ENCODE measurements at regions not wholly inside any gene's neighbourhood (a gene's known extent, or its start where the extent isn't known, plus 50 kb on each side); places are given as distances from the start of the nearest gene placed in this dataset.
A peak's percentile ranks its signal among the peaks of the same experiment; 100 is the strongest.
"Not testable (repeated sequence)": the region's sequence is repeated elsewhere in the genome, so short reads cannot be mapped to it uniquely, and the experiment has no call there.

- peaks cover 8 to 18% (median 13%) of the 10 kb centered on the region in 3 donors for H3K4me1 Mint-ChIP-seq
- peaks cover 0 to 19% (median 17%) of the 10 kb centered on the region in 3 donors for H3K27me3 Mint-ChIP-seq
- H3K4me3 Mint-ChIP-seq, result no peak overlapping the region
- H3K9me3 Mint-ChIP-seq, result peaks cover 0 to 2% (median 0%) of the 10 kb centered on the region in 7 donors
- ATAC-seq (ENCODE audit: low read depth in 2 of 2) (no peak), DNase-seq (no peak)
- H3K36me3 Mint-ChIP-seq, result no peaks in the 10 kb centered on the region
- H3K27ac Mint-ChIP-seq, result no peak overlapping the region
These were observed 114.8 kb upstream of the SFSWAP start for GRCh38 chr12:131596115-131596514.

GRCh38 chr12:131597333-131597732 is 113.6 kb upstream of the SFSWAP start:
- Mint-ChIP-seq H3K27ac (no peak overlapping the region), H3K4me3 (no peak overlapping the region), H3K4me1 (peaks cover 8 to 14% (median 13%) of the 10 kb centered on the region in 3 donors), H3K36me3 (no peaks in the 10 kb centered on the region), H3K27me3 (peaks cover 0 to 28% (median 26%) of the 10 kb centered on the region in 3 donors), H3K9me3 (peaks cover 0 to 2% (median 0%) of the 10 kb centered on the region in 7 donors)
- ATAC-seq (ENCODE audit: low read depth in 2 of 2), result no peak
- DNase-seq, result no peak

- Mint-ChIP-seq H3K36me3 (no peaks in the 10 kb centered on the region), H3K27ac (no peak overlapping the region), H3K4me1 (peaks cover 2 to 5% (median 5%) of the 10 kb centered on the region in 3 donors), H3K4me3 (no peak overlapping the region), H3K27me3 (peaks cover 0 to 41% (median 37%) of the 10 kb centered on the region in 3 donors), H3K9me3 (peaks cover 0 to 2% (median 0%) of the 10 kb centered on the region in 7 donors)
- ATAC-seq (ENCODE audit: low read depth in 2 of 2), result no peak
- DNase-seq, result no peak
These were observed 112.2 kb upstream of the SFSWAP start for GRCh38 chr12:131598717-131599116.

DNA sequence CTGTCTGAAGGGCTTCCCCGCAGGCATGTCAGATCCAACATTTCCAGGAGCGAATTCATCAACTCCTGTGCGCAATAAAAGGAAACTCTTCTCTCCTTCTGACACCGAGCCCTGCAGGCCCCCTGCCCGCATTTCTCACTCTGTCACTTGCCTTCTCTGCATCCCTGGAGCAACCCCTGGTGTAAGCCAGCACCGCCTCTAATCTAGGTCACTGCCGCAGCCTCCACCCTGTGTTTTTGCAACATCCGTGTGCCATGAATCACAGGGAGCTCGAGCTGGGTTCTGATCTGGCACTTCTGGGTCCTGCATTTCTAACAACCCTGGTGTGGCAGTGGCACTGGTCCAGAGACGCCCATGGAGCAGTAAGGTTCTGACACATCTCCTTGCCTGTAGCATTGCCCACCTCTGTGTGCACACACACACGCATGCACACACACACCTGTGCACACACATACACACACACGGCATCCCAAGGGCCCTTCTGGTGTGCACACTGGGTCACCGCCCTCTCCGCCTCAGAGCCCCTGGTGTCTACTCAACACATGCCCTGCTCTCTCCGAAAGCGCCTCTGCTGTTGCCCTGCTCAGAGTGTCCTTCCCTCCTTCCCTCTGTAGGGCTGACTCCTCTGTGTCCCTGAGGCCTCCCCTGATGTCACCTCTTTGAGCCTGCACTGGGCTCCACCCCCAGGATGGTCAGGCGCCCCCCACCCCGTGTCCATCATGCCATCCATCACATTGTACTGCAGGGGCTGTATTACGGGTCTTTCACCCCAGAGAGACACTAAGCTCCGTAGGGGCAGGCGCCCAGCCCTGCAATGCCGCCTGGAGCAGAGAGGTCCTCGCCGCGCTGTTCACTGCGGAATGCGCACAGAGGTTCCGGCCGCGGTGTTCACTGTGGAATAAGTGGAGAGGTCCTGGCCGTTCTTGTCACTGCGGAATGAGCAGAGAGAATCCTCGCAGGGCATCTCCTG is 111.4 kb upstream of the SFSWAP start:
- H3K4me1 Mint-ChIP-seq, result peaks cover 9 to 12% (median 9%) of the 10 kb centered on the region in 3 donors
- ATAC-seq (ENCODE audit: low read depth in 2 of 2) (no peak), DNase-seq (no peak)
- H3K27ac Mint-ChIP-seq, result peak overlapping the region in 1 of 6 donors; percentile 39
- H3K4me3 Mint-ChIP-seq, result no peak overlapping the region
- H3K9me3 Mint-ChIP-seq, result peaks cover 0 to 2% (median 0%) of the 10 kb centered on the region in 7 donors
- H3K36me3 Mint-ChIP-seq, result no peaks in the 10 kb centered on the region
- H3K27me3 Mint-ChIP-seq, result peaks cover 0 to 44% (median 42%) of the 10 kb centered on the region in 3 donors

GRCh38 chr12:131600160-131600532 is 110.7 kb upstream of the SFSWAP start:
- H3K27me3 Mint-ChIP-seq, result peaks cover 0 to 51% (median 43%) of the 10 kb centered on the region in 3 donors
- H3K27ac Mint-ChIP-seq, result no peak overlapping the region
- H3K4me3 Mint-ChIP-seq, result no peak overlapping the region
- peaks cover 0 to 2% (median 0%) of the 10 kb centered on the region in 7 donors for H3K9me3 Mint-ChIP-seq
- no peak for DNase-seq
- no peak for ATAC-seq (ENCODE audit: low read depth in 2 of 2)
- H3K4me1 Mint-ChIP-seq, result peaks cover 9 to 19% (median 12%) of the 10 kb centered on the region in 3 donors
- H3K36me3 Mint-ChIP-seq, result no peaks in the 10 kb centered on the region

GRCh38 chr12:131601499-131601898 is 109.4 kb upstream of the SFSWAP start:
- Mint-ChIP-seq H3K4me3 (peak overlapping the region in 1 of 8 donors; percentile 42), H3K4me1 (peaks cover 9 to 25% (median 12%) of the 10 kb centered on the region in 3 donors), H3K27me3 (peaks cover 8 to 64% (median 57%) of the 10 kb centered on the region in 3 donors)
- not testable (repeated sequence) for H3K36me3 Mint-ChIP-seq; DNase-seq; H3K27ac Mint-ChIP-seq; H3K9me3 Mint-ChIP-seq; ATAC-seq (ENCODE audit: low read depth in 2 of 2)

- peak overlapping the region in 4 of 8 donors; percentile 53 to 90 (median 66) for H3K4me3 Mint-ChIP-seq
- no peaks in the 10 kb centered on the region for H3K36me3 Mint-ChIP-seq
- DNase-seq, result no peak
- peak overlapping the region in 1 of 6 donors; percentile 58 for H3K27ac Mint-ChIP-seq
- peaks cover 11 to 75% (median 64%) of the 10 kb centered on the region in 3 donors for H3K27me3 Mint-ChIP-seq
- ATAC-seq (ENCODE audit: low read depth in 2 of 2), result no peak
- peaks cover 12 to 40% (median 17%) of the 10 kb centered on the region in 3 donors for H3K4me1 Mint-ChIP-seq
- H3K9me3 Mint-ChIP-seq, result peaks cover 0 to 2% (median 0%) of the 10 kb centered on the region in 7 donors
These were observed 107.6 kb upstream of the SFSWAP start for GRCh38 chr12:131603106-131603938.

DNA sequence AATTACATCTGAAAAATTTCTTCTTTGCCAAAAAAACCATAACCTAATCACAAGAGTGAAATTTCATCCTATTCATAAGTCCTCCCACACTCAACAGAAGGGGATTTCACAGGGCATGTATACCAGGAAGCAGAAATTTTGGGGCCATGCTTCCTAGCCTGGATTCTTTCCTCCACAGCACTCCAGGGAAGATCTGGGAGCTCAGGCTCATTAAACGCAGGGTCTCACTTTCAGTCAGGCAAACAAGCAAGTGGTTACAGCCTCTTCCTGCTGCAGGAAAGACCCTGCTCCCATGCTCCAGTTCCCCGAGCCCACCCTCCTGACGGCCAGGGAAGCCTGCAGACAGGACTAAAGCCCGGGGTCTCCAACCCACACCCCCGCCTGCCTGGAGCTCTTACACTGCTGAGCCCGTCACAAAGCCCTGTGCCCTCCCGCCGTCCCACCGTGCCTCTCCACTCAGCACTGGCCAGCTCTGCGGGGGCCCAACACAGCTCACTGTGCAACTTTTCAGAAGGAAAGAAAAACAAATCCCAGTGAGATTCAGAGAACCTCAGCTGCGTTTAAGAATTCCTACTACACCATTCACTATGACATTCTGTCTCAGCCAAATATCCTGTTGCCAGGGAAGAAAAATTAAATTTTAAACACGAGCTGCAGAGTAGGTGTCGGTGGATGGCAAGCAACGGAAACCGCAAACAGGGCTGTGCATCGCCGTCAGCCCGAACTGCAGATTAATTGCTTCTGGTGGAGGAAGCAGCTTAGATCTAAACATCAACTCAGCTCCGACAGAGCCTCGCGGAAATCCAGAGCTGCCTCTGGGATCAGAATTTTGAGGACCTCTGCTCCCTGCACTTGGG is 106.7 kb upstream of the SFSWAP start:
- Mint-ChIP-seq H3K27ac (peak overlapping the region in 1 of 6 donors; percentile 58), H3K4me1 (peaks cover 7 to 44% (median 21%) of the 10 kb centered on the region in 3 donors), H3K27me3 (peaks cover 11 to 71% (median 60%) of the 10 kb centered on the region in 3 donors), H3K36me3 (no peaks in the 10 kb centered on the region), H3K9me3 (peaks cover 0 to 2% (median 0%) of the 10 kb centered on the region in 7 donors), H3K4me3 (peak overlapping the region in 7 of 8 donors; percentile 23 to 90 (median 55))
- ATAC-seq (ENCODE audit: low read depth in 2 of 2), result peak; percentile 54 to 73
- DNase-seq, result no peak

DNA sequence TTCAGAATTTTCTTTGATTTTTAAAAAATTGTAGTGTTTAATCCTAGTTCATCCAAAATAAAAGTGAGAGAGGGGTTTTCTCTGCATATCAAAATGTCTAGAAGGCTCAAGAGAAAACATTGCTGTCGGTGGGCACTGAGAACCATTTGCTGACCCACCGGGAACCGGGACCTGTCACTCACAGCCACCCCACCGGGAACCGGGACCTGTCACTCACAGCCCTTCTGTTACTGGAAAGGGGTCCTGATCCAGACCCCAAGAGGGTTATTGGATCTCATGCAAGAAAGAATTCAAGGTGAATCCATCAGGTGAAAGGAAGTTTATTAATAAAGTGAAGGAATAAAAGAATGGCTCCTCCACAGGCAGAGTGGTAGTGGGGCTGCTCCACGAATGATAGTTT is 106.0 kb upstream of the SFSWAP start:
- ATAC-seq (ENCODE audit: low read depth in 2 of 2), result no peak
- no peak for DNase-seq
- Mint-ChIP-seq H3K4me1 (peaks cover 7 to 47% (median 21%) of the 10 kb centered on the region in 3 donors), H3K9me3 (peaks cover 0 to 2% (median 0%) of the 10 kb centered on the region in 7 donors), H3K4me3 (peak overlapping the region in 4 of 8 donors; percentile 15 to 90 (median 48)), H3K27me3 (peaks cover 16 to 69% (median 53%) of the 10 kb centered on the region in 3 donors), H3K36me3 (no peaks in the 10 kb centered on the region), H3K27ac (no peak overlapping the region)

- H3K36me3 Mint-ChIP-seq, result no peaks in the 10 kb centered on the region
- H3K9me3 Mint-ChIP-seq, result peaks cover 0 to 2% (median 0%) of the 10 kb centered on the region in 7 donors
- ATAC-seq (ENCODE audit: low read depth in 2 of 2) (no peak), DNase-seq (no peak)
- no peak overlapping the region for H3K27ac Mint-ChIP-seq
- peaks cover 7 to 47% (median 21%) of the 10 kb centered on the region in 3 donors for H3K4me1 Mint-ChIP-seq
- peaks cover 16 to 71% (median 52%) of the 10 kb centered on the region in 3 donors for H3K27me3 Mint-ChIP-seq
- no peak overlapping the region for H3K4me3 Mint-ChIP-seq
These were observed 105.5 kb upstream of the SFSWAP start for GRCh38 chr12:131605304-131605829.

DNA sequence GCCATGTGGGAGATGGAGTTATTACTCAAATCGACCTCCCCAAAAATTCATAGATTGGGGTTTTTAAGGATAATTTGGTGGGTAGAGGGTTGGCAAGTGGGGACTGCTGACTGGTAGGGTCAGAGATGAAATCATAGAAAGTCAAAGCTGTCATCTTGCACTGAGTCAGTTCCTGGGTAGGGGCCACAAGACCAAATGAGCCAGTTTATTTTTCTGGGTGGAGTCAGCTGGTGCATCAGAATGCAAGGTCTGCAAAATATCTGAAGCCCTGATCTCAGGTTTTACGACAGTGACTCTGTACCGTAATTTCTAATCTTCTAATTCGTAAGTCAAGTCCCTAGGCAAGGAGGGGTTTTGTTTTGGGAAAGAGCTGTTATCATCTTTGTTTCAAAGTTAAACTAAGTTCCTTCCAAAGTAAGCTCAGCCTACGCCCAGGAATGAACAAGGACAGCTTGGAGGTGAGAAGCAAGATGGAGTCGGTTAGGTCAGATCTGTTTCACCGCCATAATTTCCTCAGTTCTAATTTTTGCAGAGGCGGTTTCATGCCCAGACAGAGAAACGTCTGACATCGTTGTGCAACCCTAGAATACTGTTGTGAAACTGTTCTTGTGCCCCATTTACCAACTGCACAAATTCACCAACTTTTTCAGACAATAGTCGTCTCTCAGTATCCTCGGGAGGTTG is 104.5 kb upstream of the SFSWAP start:
- Mint-ChIP-seq H3K4me3 (no peak overlapping the region), H3K27ac (no peak overlapping the region)

More for the DNA sequence above, 104.5 kb upstream of the SFSWAP start:
- Mint-ChIP-seq H3K27me3 (peaks cover 16 to 71% (median 50%) of the 10 kb centered on the region in 3 donors), H3K9me3 (no peaks in the 10 kb centered on the region), H3K36me3 (no peaks in the 10 kb centered on the region), H3K4me1 (peaks cover 7 to 47% (median 21%) of the 10 kb centered on the region in 3 donors)
- ATAC-seq (ENCODE audit: low read depth in 2 of 2) (no peak), DNase-seq (no peak)

All from naive B cell (primary cell).